ENCODE measurements at regions not wholly inside any gene's neighbourhood (a gene's known extent, or its start where the extent isn't known, plus 50 kb on each side); places are given as distances from the start of the nearest gene placed in this dataset.

GRCh38 chr7:54476609-54477008, 65.6 kb upstream of the VSTM2A start:
- H3K27ac ChIP-seq: no peak overlapping the region
- no peaks in the 10 kb centered on the region for H3K4me1 ChIP-seq (replicated peaks in 1 of 2)
- H3K36me3 ChIP-seq (replicated peaks in 1 of 2): no peaks in the 10 kb centered on the region
- WGBS, 4 donors: 76 to 86% (median 84%) methylated on average over 1 of the region's 1 CpG
- H3K27me3 ChIP-seq: no peaks in the 10 kb centered on the region
- intact Hi-C loops (cut with DNase I): no loop called here
- H3K4me3 ChIP-seq: no peak overlapping the region
- no peaks in the 10 kb centered on the region for H3K9me3 ChIP-seq (replicated peaks in 1 of 3)
- TF ChIP-seq, protein P1, sequence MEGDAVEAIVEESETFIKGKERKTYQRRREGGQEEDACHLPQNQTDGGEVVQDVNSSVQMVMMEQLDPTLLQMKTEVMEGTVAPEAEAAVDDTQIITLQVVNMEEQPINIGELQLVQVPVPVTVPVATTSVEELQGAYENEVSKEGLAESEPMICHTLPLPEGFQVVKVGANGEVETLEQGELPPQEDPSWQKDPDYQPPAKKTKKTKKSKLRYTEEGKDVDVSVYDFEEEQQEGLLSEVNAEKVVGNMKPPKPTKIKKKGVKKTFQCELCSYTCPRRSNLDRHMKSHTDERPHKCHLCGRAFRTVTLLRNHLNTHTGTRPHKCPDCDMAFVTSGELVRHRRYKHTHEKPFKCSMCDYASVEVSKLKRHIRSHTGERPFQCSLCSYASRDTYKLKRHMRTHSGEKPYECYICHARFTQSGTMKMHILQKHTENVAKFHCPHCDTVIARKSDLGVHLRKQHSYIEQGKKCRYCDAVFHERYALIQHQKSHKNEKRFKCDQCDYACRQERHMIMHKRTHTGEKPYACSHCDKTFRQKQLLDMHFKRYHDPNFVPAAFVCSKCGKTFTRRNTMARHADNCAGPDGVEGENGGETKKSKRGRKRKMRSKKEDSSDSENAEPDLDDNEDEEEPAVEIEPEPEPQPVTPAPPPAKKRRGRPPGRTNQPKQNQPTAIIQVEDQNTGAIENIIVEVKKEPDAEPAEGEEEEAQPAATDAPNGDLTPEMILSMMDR (IDR thresholded peaks at IDR 0.05): no peak
- no peak for TF ChIP-seq POLR2A (IDR thresholded peaks at IDR 0.05)
- DNase-seq: no peak

DNA sequence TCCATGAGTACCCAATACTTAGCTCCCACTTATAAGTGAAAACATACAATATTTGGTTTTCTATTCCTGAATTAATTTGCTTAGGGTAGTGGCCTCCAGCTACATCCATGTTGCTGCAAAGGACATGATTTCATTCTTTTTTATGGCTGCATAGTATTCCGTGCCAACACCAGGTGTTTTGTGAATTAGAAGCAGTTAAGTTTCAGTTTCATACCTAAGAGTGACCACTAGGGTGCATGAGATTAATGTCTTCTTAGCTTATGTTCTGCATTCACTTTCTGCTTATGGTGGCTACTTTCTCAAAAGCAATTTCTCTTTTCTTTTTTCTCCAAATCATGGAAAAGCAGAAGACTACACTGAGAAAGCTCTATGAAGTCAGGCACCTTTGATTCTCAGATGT, 65.1 kb upstream of the VSTM2A start:
- Histone ChIP-seq H3K27ac (no peak overlapping the region), H3K4me1 (replicated peaks in 1 of 2) (no peaks in the 10 kb centered on the region), H3K9me3 (replicated peaks in 1 of 3) (no peaks in the 10 kb centered on the region), H3K4me3 (no peak overlapping the region), H3K27me3 (no peaks in the 10 kb centered on the region), H3K36me3 (replicated peaks in 1 of 2) (no peaks in the 10 kb centered on the region)
- no peak for DNase-seq
- intact Hi-C loops (cut with DNase I): no loop called here
- no peak for TF ChIP-seq POLR2A (IDR thresholded peaks at IDR 0.05)
- TF ChIP-seq, protein P1 (IDR thresholded peaks at IDR 0.05): no peak
- WGBS, 4 donors: 93 to 100% (median 100%) methylated on average over 1 of the region's 1 CpG

GRCh38 chr7:54483523-54483922, 58.7 kb upstream of the VSTM2A start:
- H3K4me1 ChIP-seq (replicated peaks in 1 of 2): no peaks in the 10 kb centered on the region
- TF ChIP-seq, protein P1 (IDR thresholded peaks at IDR 0.05): no peak
- intact Hi-C loops (cut with DNase I): no loop called here

GRCh38 chr7:54485044-54485443, 57.1 kb upstream of the VSTM2A start:
- no peaks in the 10 kb centered on the region for H3K9me3 ChIP-seq (replicated peaks in 1 of 3)
- H3K36me3 ChIP-seq (replicated peaks in 1 of 2): no peaks in the 10 kb centered on the region
- no peaks in the 10 kb centered on the region for H3K27me3 ChIP-seq
- WGBS, 4 donors: 47 to 67% (median 62%) methylated on average over 1 of the region's 1 CpG
- intact Hi-C loops (cut with DNase I): no loop called here
- H3K4me3 ChIP-seq: no peak overlapping the region
- no peaks in the 10 kb centered on the region for H3K4me1 ChIP-seq (replicated peaks in 1 of 2)
- TF ChIP-seq, protein P1 (IDR thresholded peaks at IDR 0.05): no peak
- TF ChIP-seq POLR2A (IDR thresholded peaks at IDR 0.05): no peak
- DNase-seq: no peak
- H3K27ac ChIP-seq: no peak overlapping the region

More at GRCh38 chr7:54483523-54483922, 58.7 kb upstream of the VSTM2A start:
- no peak for DNase-seq
- Histone ChIP-seq H3K9me3 (replicated peaks in 1 of 3) (no peaks in the 10 kb centered on the region), H3K4me3 (no peak overlapping the region), H3K36me3 (replicated peaks in 1 of 2) (no peaks in the 10 kb centered on the region), H3K27me3 (no peaks in the 10 kb centered on the region), H3K27ac (no peak overlapping the region)
- 35 to 59% (median 39%) methylated on average over 3 of the region's 3 CpGs for WGBS, 4 donors

Small RNA genes in the stretch of these regions (small RNA-seq; reads per million reads assigned to genes)
- gene AC074348.1 (0 reads per million in 2 donors), gene RNU2-29P (0 reads per million in 2 donors)

Measured in adrenal gland (tissue), 9 donors.